AG09319 (cell line): ENCODE measurements at regions not wholly inside any gene's neighbourhood (a gene's known extent, or its start where the extent isn't known, plus 50 kb on each side); places are given as distances from the start of the nearest gene placed in this dataset.

Experiments used
- DNase-seq: peaks from one replicate; pipeline ENCODE4 v3.0.0-alpha.2; 2010; ENCODE audit warnings: low read depth; ENCODE audit errors: extremely low read depth
- CTCF ChIP-seq: IDR thresholded peaks from 2 replicates; pipeline ENCODE4 v1.5.1; 2011; ENCODE audit warnings: low read depth, mild to moderate bottlenecking, inconsistent platforms, low read length, moderate library complexity

- no peak for TF ChIP-seq CTCF
- no peak for DNase-seq
These were observed 89.2 kb downstream of the RSPH3 start for GRCh38 chr6:158910484-158911440.

- no peak for TF ChIP-seq CTCF
- no peak for DNase-seq
These were observed 90.1 kb downstream of the RSPH3 start for GRCh38 chr6:158909938-158910337.

GRCh38 chr6:158908606-158909005, 89.4 kb upstream of the EZR start:
- TF ChIP-seq CTCF, result no peak
- no peak for DNase-seq

GRCh38 chr6:158907931-158908330, 88.8 kb upstream of the EZR start:
- TF ChIP-seq CTCF, result no peak
- DNase-seq, result no peak

GRCh38 chr6:158906926-158907325, 87.8 kb upstream of the EZR start:
- DNase-seq, result no peak
- no peak for TF ChIP-seq CTCF

- no peak for TF ChIP-seq CTCF
- DNase-seq, result no peak
These were observed 86.1 kb upstream of the EZR start for GRCh38 chr6:158905277-158905676.

- no peak for DNase-seq
- no peak for TF ChIP-seq CTCF
These were observed 84.6 kb upstream of the EZR start for GRCh38 chr6:158903801-158904200.
